ENCODE measurements at regions not wholly inside any gene's neighbourhood (a gene's known extent, or its start where the extent isn't known, plus 50 kb on each side); places are given as distances from the start of the nearest gene placed in this dataset.

- no peak for TF ChIP-seq CTCF (conservative IDR thresholded peaks at IDR 0.05; ENCODE audit: low read depth in 2 of 2)
- TF ChIP-seq ZNF462 (CRISPR knock-in tag; IDR thresholded peaks at IDR 0.05): no peak
These were observed 709.4 kb downstream of the GALC start (continued) for GRCh38 chr14:87283547-87283946.

GRCh38 chr14:87282266-87282665 is 710.7 kb downstream of the GALC start:
- Mint-ChIP-seq H3K27ac (no peak overlapping the region), H3K9me3 (no peaks in the 10 kb centered on the region), H3K27me3 (ENCODE audit: insufficient read depth, low read depth, poor library complexity) (no peaks in the 10 kb centered on the region), H3K4me3 (no peak overlapping the region), H3K4me1 (no peaks in the 10 kb centered on the region), H3K36me3 (ENCODE audit: low read depth) (no peaks in the 10 kb centered on the region)
- no peak overlapping the region for H3K27ac ChIP-seq (ENCODE audit: low read depth)
- no peak overlapping the region for H3K4me2 ChIP-seq
- no peaks in the 10 kb centered on the region for H3K4me1 ChIP-seq (ENCODE audit: insufficient read depth)
- H3F3A ChIP-seq (replicated peaks; ENCODE audit: low read depth): no peaks in the 10 kb centered on the region
- no peak for ATAC-seq
- no peaks in the 10 kb centered on the region for H3K36me3 ChIP-seq (ENCODE audit: insufficient read depth)
- H3K9me2 ChIP-seq (ENCODE audit: insufficient read depth): no peaks in the 10 kb centered on the region
- no peak for DNase-seq (ENCODE audit: low spot score)
- no peaks in the 10 kb centered on the region for H3K27me3 ChIP-seq (ENCODE audit: insufficient read depth)
- no peaks in the 10 kb centered on the region for H3K79me2 ChIP-seq (replicated peaks; ENCODE audit: insufficient read depth)
- H2AFZ ChIP-seq: no peak overlapping the region
- TF ChIP-seq JUNB (IDR thresholded peaks at IDR 0.05; ENCODE audit: unreplicated experiment) (no peak), REST (IDR thresholded peaks at IDR 0.05; ENCODE audit: unreplicated experiment) (no peak)
- H3K4me3 ChIP-seq: no peak overlapping the region
- no peaks in the 10 kb centered on the region for H4K20me1 ChIP-seq (replicated peaks; ENCODE audit: insufficient read depth)

Data from GM23338 (cell line).